Uterus (tissue), 2 donors: ENCODE measurements at regions not wholly inside any gene's neighbourhood (a gene's known extent, or its start where the extent isn't known, plus 50 kb on each side); places are given as distances from the start of the nearest gene placed in this dataset.

Experiments
- CTCF ChIP-seq, 4 experiments: fragments of 200-600 bp in 2 of 4; fragments of 450-650 bp in 2 of 4; sonication (generic) in 2 of 4; IDR thresholded peaks; one replicate each; pipeline ENCODE4 v1.5.1; 2016 to 2019; ENCODE audit warnings: antibody characterized with exemption in 4 of 4, mild to moderate bottlenecking in 2 of 4, moderate library complexity in 1 of 4
- POLR2A ChIP-seq, 2 donors: fragments of 450-650 bp; IDR thresholded peaks; one replicate each; pipeline ENCODE4 v1.6.1; 2016; ENCODE audit warnings: antibody characterized with exemption in 2 of 2, mild to moderate bottlenecking in 1 of 2, moderate library complexity in 1 of 2

GRCh38 chr6:141753180-141753579 lies 379.5 kb upstream of the GJE1 start:
- TF ChIP-seq CTCF (IDR thresholded peaks at IDR 0.05) (no peak), POLR2A (IDR thresholded peaks at IDR 0.05) (no peak)
